ENCODE measurements at regions not wholly inside any gene's neighbourhood (a gene's known extent, or its start where the extent isn't known, plus 50 kb on each side); places are given as distances from the start of the nearest gene placed in this dataset.

DNA sequence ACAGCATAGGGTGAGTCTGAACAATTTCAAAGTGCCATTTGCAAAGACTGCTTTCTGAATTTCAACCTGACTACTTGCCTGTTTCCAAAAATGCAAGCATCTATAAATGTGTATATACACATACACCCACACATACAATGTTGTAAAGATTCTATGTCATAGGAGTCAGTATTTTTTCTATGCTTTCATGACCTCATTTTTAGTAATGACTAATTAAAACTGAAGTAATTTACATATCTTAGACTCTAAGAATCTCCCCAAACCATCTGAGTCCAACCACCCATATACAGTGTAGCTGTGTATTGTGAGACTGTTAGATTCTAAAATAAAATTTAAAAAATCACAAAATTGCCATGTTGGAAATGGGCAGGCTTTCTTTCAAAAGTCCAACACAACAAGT lies 162.0 kb upstream of the STK17B start:
- TF ChIP-seq, protein P1, sequence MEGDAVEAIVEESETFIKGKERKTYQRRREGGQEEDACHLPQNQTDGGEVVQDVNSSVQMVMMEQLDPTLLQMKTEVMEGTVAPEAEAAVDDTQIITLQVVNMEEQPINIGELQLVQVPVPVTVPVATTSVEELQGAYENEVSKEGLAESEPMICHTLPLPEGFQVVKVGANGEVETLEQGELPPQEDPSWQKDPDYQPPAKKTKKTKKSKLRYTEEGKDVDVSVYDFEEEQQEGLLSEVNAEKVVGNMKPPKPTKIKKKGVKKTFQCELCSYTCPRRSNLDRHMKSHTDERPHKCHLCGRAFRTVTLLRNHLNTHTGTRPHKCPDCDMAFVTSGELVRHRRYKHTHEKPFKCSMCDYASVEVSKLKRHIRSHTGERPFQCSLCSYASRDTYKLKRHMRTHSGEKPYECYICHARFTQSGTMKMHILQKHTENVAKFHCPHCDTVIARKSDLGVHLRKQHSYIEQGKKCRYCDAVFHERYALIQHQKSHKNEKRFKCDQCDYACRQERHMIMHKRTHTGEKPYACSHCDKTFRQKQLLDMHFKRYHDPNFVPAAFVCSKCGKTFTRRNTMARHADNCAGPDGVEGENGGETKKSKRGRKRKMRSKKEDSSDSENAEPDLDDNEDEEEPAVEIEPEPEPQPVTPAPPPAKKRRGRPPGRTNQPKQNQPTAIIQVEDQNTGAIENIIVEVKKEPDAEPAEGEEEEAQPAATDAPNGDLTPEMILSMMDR (IDR thresholded peaks at IDR 0.05), result no peak
- no peak for TF ChIP-seq EZH2 (IDR thresholded peaks at IDR 0.05)
